ENCODE measurements at regions not wholly inside any gene's neighbourhood (a gene's known extent, or its start where the extent isn't known, plus 50 kb on each side); places are given as distances from the start of the nearest gene placed in this dataset.
"Not testable (repeated sequence)": the region's sequence is repeated elsewhere in the genome, so short reads cannot be mapped to it uniquely, and the experiment has no call there.

DNA sequence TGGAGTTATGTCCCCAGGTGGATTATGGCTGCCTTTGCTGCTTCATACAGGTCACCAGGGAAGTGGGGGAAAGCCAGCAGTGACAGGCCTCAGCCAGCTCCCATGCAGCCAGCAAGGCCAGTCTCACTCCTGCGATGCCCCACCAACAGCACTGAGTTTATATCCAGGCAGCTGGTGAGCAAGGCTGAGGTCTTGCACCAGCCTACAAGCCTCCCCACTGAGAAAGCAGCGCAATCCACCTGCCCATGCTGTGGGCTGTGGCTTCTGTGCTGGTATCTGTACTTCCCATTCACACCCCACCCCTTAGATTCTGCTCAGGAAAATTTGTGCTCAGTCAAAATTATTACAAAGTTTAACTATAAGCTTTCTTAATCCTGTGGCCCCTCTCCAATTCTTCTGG, 153.5 kb downstream of the HHIP start:
- no peak for DNase-seq (ENCODE audit: low read depth)

DNA sequence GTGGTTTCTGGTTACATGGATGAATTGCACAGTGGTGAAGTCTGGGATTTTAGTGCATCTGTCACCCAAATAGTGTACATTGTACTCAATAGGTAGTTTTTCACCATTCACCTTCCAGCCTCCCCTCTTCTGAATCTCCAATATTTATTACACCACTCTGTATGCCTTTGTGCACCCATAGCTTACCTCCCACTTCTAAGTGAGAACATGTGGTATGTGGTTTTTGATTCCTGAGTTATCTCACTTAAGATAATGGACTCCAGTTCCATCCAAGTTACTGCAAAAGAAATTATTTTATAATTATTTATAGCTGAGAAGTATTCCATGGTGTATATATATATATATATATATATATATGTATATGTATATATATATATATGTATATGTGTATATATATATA, 155.8 kb downstream of the HHIP start:
- no peak for DNase-seq (ENCODE audit: low read depth)

GRCh38 chr4:144808034-144808433, 162.1 kb downstream of the HHIP start:
- DNase-seq (ENCODE audit: low read depth): no peak

DNA sequence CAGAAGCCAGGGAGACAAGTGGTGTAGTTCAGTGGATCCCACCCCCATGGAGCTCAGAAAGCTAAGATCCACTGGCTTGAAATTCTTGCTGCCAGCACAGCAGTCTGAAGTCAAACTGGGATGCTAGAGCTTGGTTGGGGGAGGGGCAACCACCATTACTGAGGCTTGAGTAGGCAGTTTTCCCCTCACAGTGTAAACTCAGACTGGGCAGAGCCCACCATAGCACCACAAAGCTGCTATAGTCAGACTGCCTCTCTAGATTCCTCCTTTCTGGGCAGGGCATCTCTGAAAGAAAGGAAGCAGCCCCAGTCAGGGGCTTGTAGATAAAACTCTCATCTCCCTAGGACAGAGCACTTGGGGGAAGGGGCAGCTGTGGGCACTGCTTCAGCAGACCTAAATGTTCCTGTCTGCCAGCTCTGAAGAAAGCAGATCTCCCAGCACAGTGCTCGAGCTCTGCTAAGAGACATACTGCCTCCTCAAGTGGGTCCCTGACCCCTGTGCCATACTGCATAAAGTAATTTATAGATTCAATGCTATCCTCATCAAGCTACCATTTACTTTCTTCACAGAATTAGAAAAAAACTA, 163.2 kb downstream of the HHIP start:
- no peak for DNase-seq (ENCODE audit: low read depth)

DNA sequence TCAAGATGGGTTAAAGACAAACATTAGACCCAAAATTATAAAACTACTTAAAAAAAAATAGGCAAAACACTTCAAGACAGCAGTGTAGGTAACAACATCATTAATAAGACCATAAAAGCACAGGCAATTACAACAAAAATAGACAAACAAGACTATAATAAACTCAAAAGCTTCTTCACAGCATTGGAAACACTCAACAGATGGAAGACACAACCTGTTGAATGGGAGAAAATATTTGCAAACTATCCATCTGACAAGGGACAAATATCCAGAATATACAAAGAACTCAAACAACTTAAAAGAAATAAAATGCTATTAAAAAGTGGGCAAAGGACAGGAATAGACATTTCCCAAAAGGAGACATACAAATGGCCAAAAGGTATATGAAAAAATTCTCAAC, 170.7 kb downstream of the HHIP start:
- DNase-seq (ENCODE audit: low read depth): no peak

DNA sequence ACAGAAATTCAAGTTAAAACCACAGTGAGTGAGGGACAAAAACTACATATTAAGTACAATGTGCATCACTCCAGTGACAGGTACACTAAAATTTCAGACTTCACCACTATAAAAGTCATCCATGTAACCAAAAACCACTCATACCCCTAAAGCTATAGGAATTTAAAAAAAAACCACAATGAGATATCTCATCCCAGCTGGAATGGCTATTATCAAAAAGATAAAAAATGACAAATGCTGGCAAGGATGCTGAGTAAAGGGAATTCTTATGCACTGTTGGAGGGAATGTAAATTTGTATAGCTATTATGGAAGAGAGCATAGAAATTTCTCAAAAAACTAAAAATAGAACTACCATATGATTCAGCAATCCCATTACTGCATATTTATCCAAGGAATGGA, 171.1 kb downstream of the HHIP start:
- DNase-seq (ENCODE audit: low read depth): no peak

DNA sequence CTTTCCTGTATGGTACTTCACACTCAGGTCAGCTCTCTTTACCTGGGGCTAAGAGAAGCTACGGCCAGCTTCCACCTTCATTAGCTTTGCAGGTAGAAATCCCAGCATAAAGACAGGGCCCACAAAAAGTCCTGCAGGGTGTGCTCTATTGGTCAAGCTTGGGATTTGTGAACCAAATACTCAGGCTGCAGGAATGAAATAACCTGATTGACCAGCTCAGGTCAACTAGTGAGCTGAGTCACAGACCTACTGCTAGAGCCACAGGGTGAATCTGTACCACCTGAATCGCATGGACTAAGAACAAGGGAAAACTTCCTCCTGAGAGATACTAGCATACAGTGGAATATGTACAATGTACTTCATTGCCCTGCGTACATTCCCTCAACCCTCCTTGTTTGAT, 172.2 kb downstream of the HHIP start:
- no peak for DNase-seq (ENCODE audit: low read depth)

DNA sequence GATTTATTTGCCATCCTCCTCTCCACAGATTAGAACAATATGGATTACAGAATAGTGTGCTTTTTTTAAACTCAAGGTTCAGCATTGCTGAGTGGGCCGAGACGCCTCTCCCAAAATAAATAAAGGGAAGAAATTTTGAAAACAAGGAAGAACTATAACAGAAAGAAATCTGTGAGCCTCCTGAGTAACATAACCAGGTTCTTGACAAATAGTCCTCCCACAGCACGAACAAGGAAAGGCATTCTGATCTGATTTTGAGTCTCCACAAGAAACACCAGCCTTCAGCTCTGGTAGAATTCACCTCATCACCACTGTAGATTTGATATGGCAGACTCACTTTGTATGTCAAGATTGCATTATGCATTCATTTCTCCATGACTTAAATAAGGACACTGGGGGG, 173.6 kb downstream of the HHIP start:
- no peak for DNase-seq (ENCODE audit: low read depth)

DNA sequence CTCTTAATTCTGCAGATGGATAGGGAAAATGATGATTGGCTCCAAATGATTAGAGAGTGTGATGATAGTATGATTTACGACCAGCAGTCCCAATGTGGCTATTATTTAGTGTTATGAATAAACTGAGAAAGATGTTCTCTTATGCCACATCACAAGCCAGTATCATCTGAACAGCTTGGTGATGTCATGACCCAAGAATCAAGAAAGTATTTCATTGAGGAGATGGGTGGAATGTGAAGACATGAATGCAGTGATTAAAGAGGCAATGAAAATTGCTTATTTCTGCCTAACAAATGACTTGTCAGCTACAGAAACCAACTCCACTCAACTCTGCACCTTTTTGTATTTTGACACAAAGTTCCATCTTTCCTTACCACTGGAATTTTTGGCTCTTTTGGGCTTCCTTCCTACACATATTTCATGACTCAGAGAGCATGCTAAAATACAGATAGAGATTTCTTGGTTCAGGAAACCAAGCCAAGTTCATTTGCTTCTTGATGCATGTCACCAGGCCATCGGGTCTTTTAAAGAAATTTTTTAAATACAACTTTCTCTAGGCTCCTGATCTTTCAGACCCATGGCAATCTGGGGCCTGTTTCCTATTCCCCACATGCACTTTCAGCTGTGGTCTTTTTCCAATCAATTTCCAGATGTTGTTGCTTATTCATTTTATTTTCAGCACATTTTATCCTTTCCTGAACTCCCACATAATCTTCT, 174.2 kb downstream of the HHIP start:
- DNase-seq (ENCODE audit: low read depth): peak; percentile 6

DNA sequence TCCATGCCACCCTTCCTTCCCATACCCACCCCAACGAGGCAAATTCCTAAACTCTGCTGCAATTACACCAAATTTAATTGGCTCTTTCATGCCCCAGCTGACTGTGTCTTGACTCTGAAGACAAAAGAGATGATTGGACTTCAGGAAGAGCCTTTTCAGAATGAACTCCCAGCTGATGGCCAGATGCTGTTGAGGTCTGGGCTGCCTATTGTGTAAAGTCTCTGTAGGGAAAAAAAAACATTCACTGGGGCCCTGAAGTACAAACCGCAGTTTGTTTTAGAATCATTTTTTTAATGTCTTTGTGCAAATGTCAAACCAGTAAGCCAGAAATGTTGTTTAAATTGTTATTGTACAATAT, 174.8 kb downstream of the HHIP start:
- DNase-seq (ENCODE audit: low read depth): no peak

DNA sequence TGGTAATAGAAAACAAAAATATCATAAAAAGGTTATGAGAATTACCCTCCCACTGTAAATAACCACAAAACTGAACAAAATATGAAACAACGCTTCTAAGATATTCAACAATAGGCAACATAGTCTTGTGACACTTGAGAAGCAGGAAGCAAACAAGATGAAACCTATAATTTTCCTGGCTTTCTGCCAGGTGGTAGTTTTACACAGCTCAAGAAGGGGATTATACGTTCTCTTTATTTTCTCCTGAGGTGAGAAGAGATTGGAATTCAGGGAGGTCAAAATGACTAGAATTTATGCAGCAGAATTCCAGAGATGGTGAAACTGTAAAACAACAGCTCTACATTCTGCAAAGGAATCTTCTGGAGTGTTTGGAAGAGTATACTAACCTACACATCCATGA, 186.0 kb downstream of the HHIP start:
- DNase-seq (ENCODE audit: low read depth): no peak

DNA sequence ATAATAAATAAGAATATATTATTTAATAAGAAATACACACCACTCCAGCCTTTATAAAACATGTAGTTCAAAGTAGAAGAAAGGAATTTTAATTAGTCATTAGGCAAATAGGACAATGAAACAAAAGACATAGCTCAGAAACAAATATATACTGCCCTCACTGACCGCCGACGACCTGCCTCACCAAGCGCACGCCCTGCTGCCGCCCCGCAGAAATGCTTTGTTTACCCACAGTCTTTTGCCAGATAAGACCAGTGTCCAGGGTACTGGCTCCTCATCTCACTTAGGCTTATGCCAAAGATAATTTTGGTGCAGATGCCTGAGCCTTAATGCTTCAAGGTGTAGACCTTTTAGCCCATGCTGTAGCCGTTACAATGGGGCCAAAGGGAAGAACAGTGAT, 199.5 kb downstream of the HHIP start:
- no peak for DNase-seq (ENCODE audit: low read depth)

GRCh38 chr4:144851948-144852347, 206.0 kb downstream of the HHIP start:
- DNase-seq (ENCODE audit: low read depth): no peak

- DNase-seq (ENCODE audit: low read depth): no peak
Observed at GRCh38 chr4:144861471-144861870, 215.5 kb downstream of the HHIP start.

DNA sequence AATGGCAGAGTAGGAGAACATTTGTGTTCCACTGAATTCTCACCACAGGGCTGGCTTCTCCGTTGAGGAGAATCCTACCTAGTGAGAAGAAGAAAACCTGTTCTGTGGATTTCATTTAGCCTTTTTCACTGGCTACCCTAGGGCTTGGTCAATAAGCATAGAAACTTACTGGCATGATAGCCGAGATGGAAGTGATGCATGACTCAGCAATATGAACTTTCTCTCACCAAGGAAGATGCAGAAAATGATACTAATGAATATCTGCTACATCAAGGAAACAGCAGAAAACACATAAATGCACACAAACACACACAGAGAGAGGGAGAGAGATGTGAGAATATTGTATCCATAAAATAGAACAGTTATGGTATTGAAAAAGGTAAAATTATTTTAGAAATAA, 216.3 kb downstream of the HHIP start:
- DNase-seq (ENCODE audit: low read depth): no peak

- not testable (repeated sequence) for DNase-seq (ENCODE audit: low read depth)
Observed at GRCh38 chr4:144864891-144865290, 218.9 kb downstream of the HHIP start.

GRCh38 chr4:144868309-144868708, 222.4 kb downstream of the HHIP start:
- no peak for DNase-seq (ENCODE audit: low read depth)

GRCh38 chr4:144872508-144873225, 225.3 kb downstream of the ANAPC10 start:
- DNase-seq (ENCODE audit: low read depth): no peak

DNA sequence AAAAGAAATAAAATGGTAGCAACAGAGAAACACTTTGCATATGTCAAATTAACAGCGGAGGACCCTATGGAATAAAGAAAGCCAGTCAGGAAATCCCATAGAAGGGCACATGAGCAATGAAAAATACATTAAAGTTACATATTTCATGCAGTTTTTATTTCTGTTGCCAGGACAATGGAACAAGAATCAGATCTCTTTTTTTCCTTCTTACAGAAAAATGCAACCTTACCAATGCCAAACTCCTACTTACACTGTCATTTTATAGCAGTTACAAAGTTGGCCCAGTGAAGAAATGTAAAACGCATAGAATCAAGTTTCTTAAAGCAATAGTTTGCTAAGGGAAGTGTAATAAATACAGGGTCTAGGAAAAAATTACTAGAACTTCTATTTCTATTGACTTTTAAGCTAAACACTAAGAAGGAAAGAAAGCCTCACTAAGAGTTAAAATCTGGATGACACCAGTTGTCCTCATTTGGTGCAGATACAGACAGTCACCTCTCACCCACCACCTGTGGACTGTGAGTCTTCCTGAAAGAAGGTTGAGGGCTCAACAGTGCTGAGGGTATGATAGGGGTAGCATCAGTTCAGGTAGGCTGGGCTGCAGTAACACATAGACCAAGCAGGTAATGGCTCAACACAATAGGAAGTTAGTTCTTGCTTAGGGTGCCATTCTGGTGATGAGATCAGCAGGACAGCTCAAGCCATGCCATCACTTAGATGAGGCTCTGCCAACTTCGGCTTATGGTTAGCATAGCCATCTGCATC, 224.6 kb downstream of the ANAPC10 start:
- DNase-seq (ENCODE audit: low read depth): no peak

GRCh38 chr4:144894573-144894972, 203.4 kb downstream of the ANAPC10 start:
- DNase-seq (ENCODE audit: low read depth): peak; percentile 90

DNA sequence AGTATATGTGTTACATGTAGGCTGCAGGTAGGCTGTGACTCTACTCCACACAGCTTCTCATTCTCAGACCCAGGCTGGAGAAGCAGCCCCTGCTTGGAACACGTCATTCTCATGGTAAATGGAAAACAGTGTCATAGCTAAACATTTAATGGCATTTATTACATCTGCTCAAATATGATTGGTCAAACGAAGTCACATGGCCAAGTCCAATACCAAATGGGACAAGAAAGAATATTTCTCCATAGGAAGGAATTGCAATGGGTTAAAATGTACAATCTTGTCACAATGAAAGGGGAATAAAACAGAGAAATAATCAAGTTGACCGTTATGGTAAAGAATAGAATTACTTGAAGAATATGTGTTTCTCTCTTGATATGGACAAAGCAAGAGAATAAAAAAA, 198.6 kb downstream of the ANAPC10 start:
- DNase-seq (ENCODE audit: low read depth): no peak

DNA sequence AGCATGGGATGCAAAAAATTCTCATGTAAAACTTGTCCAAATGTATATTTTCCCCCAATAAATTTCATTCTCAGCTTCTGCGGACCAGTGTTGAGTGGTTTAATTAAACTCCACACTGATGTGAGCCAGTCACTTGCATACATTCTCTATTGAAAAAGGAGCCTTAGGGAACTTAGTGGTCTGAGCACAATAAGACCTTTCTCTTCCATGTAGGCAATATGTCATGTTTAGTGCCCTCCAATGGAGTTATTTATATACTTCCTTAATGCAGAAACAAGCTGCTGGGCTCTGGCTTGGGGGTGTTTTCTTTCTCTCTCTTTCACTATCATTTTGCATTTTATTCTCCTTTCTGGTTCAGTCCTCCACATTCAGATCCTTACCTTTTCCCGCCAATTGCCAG, 196.9 kb downstream of the ANAPC10 start:
- DNase-seq (ENCODE audit: low read depth): no peak
